ENCODE measurements at regions not wholly inside any gene's neighbourhood (a gene's known extent, or its start where the extent isn't known, plus 50 kb on each side); places are given as distances from the start of the nearest gene placed in this dataset.
"Not testable (repeated sequence)": the region's sequence is repeated elsewhere in the genome, so short reads cannot be mapped to it uniquely, and the experiment has no call there.

DNA sequence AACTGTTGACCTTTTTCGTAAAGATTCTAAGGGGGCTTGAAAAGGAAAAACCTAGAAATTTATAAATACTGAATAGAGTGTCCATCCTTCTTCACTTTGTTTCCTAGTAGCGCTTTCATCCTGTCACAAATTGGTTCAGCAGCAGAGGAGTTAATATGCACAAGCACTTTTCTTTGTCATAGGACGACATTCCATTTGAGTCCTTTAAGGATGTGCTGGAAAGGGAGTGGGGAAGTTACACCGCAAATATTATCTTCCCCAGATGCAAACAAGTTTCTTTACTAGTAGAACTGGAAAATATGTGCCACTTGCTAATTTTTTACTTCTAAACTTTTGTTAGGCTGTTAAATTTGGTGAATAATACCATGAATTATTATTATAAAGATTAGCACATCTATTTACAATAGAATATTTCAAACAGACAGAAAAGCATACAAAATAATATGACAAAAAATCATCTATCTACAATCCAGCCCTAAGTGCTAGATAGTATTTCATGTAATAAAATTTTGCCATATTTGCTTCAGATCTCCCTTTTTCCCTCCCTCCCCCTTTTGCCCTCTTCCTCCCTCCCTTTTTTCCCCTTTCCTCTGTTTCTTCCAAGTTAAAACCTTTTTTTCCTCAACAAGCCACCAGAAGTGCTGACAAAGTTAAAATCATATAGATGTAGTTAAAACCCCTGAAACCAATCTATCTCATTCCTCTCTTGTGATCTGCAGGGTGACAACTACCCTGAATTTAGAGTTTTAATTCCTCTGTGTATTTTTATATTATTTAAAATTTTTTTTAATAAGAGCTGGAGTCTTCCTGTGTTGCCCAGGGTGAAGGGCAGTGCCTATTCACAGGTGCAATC lies 50.5 kb upstream of the MAP4K3 start:
- DNase-seq = no peak

DNA sequence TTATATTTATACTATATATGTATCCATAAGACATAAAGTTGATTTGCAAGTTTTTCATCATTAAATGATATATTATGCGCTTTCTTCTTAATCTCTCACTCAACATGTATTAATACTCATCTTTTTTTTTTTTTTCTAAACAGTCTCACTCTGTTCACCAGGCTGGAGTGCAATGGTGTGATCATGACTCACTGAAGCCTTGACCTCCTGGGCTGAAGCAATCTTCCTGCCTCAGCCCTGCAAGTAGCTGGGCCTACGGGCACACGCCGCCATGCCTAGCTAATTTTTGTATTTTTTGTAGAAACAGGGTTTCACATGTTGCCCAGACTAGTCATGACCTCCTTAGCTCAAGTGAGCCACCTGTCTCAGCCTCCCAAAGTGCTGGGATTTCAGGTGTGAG lies 51.4 kb upstream of the MAP4K3 start:
- peak; percentile 45 for DNase-seq

DNA sequence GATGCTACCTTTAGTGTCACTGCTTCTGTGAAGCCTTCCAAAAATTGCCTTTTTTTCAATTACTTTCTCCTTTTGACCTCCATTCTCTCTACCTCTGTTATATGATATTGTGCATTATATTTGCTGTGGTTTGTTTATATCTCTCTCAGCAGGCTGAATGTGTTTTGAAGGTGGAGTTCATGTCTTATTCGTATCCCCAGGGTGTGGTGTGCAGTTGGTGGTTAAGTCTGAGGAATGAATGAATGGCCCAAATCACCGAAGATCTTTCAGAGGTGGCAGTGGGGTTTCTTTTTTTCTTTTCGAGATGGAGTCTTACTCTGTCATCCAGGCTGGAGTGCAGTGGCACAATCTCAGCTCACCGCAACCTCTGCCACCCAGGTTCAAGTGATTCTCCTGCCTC lies 53.5 kb upstream of the MAP4K3 start:
- no peak for DNase-seq

- DNase-seq = no peak
Observed at GRCh38 chr2:39491653-39492052, 54.6 kb upstream of the MAP4K3 start.

DNA sequence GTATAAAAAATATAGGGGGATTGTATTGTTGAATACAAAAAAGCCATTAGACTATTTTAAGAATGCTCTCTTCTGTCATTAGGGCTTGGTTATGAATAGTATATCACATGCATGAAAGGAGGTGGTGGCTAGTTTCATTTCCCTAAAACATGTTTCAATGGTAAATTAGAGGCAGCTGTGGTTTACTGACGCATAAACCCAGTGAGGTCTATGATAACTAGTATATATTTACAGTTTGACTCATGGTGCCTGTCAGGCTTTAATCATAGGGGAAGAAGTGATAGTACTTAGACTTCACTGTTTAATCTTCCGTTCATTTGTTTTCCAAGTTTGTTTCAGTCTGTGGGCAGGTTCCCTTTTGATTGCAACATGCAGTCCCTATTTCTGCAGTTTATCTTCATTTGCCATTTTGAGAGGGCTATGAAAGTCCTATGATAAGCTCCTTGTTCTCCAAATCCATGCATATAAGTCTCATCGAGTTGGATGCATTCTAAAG lies 55.1 kb upstream of the MAP4K3 start:
- DNase-seq = peak; percentile 87

DNA sequence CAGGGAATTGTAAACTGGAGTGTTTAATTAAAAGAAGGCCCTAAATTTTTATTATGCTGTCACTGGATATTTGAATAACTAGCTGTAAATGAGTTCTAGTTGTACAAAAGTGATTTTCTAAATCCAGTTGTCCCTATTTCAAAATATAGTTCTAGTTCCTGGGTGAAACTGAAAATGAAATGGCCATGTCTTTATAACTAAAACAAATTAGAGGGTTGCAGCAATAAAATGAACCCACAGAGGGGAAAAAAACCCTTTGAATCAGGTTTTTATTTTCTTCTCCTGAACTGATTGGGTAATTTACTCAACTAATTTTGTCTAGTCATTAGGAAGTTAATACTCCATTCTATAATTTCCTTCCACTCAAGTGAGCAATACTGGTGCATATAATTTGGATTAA lies 55.6 kb upstream of the MAP4K3 start:
- DNase-seq = no peak

GRCh38 chr2:39494784-39495251 lies 57.7 kb upstream of the MAP4K3 start:
- peak; percentile 99 for DNase-seq

- DNase-seq = no peak
Observed at GRCh38 chr2:39497082-39497801, 60.2 kb upstream of the MAP4K3 start.

- not testable (repeated sequence) for DNase-seq
Observed at GRCh38 chr2:39498176-39498575, 61.1 kb upstream of the MAP4K3 start.

DNA sequence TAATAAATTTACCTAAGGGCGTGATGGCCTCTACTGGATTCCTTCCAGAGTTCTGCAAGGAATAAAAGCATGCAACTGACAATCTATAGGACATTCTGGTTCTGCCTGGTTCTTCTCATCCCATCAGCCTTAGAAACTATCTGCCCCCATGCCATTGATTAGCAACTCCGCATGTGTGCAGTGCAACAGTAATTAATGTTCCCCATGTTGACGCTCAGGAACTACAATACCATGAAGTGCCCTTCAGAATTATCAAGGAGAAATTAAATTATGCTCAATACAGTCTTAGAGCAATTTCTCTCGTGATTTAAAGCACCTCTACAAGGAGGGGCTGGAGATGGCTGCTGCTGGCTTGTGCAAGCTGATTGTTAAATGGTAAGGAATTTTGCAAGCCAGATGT lies 61.7 kb upstream of the MAP4K3 start:
- no peak for DNase-seq

DNA sequence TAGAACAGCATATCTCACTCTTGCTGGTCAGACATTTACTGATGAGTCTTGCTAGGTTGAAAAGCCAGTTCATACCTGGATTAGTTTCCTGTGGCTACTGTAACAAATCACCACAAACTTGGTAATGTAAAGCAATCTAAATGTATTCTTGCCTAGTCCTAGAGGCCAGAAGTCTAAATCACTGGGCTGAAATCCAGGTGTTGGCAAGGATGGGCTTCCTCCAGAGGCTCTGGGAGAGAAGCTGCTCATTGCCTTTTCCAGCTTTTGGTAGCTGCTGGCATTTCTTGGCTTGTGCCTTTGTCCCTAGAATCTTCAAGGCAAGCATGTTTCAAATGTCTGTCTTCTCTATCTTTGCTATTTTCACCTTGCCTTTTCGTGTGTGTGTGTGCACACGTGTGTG lies 62.3 kb upstream of the MAP4K3 start:
- DNase-seq = no peak

DNA sequence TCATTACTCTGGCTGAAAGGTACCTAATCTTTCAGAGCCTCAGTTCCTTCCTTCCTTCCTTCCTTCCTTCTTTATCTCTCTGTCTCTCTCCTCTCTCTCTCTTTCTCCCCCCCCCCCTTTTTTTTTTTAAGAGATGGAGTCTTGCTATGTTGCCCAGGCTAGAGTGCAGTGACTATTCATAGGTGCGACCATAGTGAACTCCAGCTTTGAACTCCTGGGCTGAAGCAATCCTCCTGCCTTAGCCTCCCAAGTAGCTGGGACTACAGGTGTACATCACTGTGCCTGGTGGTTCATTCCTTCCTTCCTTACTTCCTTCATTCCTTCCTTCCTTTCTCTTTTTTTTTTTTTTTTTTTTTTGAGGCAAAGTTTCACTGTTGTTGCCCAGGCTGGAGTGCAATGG lies 64.3 kb upstream of the MAP4K3 start:
- no peak for DNase-seq

DNA sequence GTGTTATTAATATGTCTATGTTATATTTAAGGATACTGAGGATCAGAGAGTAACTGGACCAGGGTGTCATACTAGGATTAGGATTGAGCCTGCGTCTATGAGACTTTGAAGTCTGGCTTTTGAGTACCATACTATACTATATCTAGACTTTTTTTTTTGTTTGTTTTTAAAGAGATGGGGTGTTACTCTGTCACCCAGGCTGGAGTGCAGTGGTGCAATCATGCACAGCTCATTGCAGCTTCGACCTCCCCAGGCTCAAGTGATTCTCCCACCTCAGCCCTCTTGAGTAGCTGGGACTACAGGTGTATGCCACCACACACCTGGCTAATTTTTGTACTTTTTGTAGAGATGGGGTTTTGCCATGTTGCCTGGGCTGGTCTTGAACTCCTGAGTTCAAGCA lies 66.2 kb upstream of the MAP4K3 start:
- DNase-seq = no peak

DNA sequence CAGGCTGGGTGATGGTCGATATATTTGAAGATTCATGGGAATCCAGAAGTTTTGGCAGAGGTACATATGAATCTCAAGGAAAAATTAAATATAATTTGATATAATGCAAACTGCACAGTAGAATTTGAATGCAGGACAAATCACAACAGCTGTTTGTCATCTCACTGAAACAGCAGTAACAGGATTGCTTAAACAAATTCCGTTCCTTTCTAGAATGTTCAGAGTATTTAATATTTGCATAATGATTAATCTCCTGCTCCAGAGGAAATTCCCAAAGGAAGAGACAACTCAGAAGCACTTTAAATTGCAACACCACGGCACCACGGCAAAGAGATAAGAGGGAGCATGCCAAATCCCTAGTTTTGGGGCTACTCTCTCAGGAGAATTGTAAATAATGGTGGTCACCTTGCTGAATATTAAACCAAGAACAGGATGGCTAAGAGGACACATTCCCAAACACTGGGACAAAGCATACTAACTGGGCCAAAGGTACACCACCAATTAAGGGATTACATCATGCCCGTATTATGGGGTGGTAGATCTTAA lies 67.8 kb upstream of the MAP4K3 start:
- peak; percentile 83 for DNase-seq

DNA sequence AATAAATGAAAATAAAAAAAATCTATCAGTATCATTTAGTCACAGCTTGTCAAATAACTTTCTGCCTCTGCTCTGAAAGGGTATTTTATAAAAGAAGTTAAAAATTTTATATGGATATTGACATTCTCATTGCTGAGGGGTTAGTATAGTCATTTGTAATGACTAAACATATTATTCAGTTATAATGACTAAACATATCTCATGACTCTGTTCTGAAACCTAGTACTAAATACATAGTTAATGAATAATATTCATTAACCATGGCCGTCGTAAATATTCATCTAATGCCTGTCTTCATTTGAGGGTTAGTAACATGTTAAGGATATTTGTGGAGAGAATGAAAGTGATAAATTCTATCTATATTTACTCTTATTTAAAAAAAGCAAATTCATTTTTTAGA lies 69.1 kb upstream of the MAP4K3 start:
- DNase-seq = peak; percentile 55

DNA sequence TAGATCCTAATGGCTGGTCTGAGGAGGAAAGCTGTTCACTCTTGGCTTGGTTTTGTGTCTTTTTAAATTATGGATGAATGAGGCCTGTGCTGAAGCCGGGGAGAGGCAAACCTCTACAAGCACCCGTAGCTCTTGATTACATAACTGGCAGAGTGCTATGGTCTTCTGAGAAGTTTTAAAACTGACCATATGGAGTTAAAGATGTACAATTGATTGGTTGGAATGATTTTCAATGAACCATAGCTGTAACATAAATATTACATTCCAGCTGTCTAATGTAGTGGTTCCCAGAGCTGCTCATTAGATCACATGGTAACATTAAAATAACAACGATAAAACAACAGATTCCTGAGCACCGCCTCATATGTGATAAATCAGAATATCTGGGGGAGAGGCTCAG lies 71.1 kb upstream of the MAP4K3 start:
- peak; percentile 76 for DNase-seq

GRCh38 chr2:39510140-39510539 lies 73.1 kb upstream of the MAP4K3 start:
- DNase-seq = no peak

DNA sequence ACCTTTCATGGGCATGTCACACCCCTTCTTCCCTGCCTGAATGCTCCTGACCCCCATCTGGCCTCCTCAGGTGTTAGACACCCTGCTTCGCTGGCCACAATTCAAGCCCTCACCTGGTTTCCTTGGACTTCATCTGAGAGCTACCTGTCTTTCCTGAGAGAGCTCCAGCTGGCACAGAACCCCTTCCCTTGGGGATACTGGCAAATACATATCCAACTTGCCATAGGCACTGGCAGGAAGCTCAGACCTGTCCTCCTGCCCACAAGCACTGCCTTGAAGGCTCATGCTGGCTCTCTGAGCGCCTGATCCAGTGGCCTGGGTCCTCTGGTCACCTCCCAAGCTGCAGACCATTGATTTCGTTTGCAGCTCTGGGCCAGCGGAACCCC lies 74.1 kb upstream of the MAP4K3 start:
- no peak for DNase-seq

DNA sequence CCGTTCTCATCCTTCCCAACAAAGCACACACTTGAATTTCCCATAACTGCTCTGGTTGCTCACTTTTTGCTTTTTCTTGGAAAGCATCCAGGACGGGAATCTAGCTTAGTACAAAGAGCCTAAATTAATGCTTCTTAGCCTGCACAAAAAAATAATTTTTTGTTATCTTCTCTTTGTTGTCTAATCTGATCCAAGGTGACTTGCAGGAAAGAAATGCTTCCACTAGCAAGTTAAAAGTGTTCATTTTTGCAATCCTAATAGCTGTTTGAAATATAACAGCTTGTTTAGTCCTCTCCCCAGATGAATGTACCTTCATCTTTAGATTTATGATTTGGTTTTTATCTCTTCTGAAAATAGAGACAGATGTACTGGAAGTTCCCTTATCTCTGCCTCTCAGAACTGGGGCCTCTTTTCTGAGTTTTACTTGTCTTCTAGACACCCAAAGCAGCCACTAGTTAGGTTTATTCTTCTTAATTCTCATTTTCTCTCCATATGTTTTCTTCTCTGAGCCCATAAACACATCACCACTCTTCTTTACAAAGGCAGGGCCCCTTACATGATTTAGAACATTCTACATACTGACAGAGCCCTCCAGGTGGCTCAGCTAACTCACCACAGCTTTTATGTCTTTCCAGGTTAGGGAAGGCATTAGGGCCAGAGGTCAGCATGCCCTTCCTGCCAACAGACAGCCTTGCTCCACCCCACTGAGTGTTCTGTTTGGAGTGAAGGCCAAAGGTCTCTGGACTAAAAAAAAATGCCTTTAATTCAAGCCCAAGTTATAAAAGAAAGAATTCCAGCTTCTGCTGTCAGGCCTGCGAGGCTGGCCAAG lies 74.7 kb upstream of the MAP4K3 start:
- no peak for DNase-seq

- DNase-seq = no peak
Observed at GRCh38 chr2:39512434-39512935, 75.4 kb upstream of the MAP4K3 start.

- no peak for DNase-seq
Observed at GRCh38 chr2:39512941-39513340, 75.9 kb upstream of the MAP4K3 start.

- peak; percentile 98 for DNase-seq
Observed at GRCh38 chr2:39513641-39514094, 76.6 kb upstream of the MAP4K3 start.

- DNase-seq = no peak
Observed at GRCh38 chr2:39514825-39515224, 77.7 kb upstream of the MAP4K3 start.

All from kidney glomerular epithelial cell (primary cell).